H1 (cell line): ENCODE measurements at regions not wholly inside any gene's neighbourhood (a gene's known extent, or its start where the extent isn't known, plus 50 kb on each side); places are given as distances from the start of the nearest gene placed in this dataset.

Source experiments
- CTCF ChIA-PET: fragments of 300-600 bp; sonication (Branson Sonifier 250); formaldehyde crosslinking; loops from one replicate; lab custom pipeline; 2021; ENCODE audit not compliant: partially characterized antibody; lab: Charles Lee
- POLR2A ChIA-PET: fragments of 300-600 bp; sonication (Branson Sonifier 250); formaldehyde crosslinking; loops from one replicate; lab custom pipeline; 2021; ENCODE audit warnings: inconsistent platforms; ENCODE audit not compliant: partially characterized antibody; lab: Charles Lee
- DNase-seq, 2 experiments: peaks; one replicate each; pipeline versions ENCODE4 v3.0.0 to v3.0.0-alpha.2; 2010 to 2022; ENCODE audit warnings: low spot score in 2 of 2, low read depth in 1 of 2, mixed read lengths in 1 of 2
- FAIRE-seq: peaks from 2 replicates; lab custom pipeline; 2011; peaks lifted over from hg19 to GRCh38; lab: Jason Lieb, UNC
- H2AFZ ChIP-seq: 2 replicates; pipeline ENCODE4 v1.8.1; 2012; ENCODE audit warnings: low read length, inconsistent platforms
- H2AK5ac ChIP-seq: 2 replicates; pipeline ENCODE4 v1.6.1; 2013; ENCODE audit warnings: low read depth, low read length
- H2BK120ac ChIP-seq: replicated peaks from 2 replicates; pipeline ENCODE3; 2013; ENCODE audit warnings: low read depth, low read length, inconsistent platforms
- H2BK12ac ChIP-seq: 2 replicates; pipeline ENCODE4 v1.6.1; 2013; ENCODE audit warnings: low read depth, low read length
- H2BK15ac ChIP-seq: 2 replicates; pipeline ENCODE4 v1.6.1; 2013; ENCODE audit warnings: low read length
- H2BK20ac ChIP-seq: 2 replicates; pipeline ENCODE4 v1.6.1; 2013; ENCODE audit warnings: low read length
- H2BK5ac ChIP-seq: 2 replicates; pipeline ENCODE4 v1.6.1; 2013; ENCODE audit warnings: low read depth, low read length
- H3K14ac ChIP-seq: 2 replicates; pipeline ENCODE4 v1.6.1; 2013; ENCODE audit warnings: inconsistent platforms; ENCODE audit not compliant: insufficient read length
- H3K18ac ChIP-seq: 2 replicates; pipeline ENCODE4 v1.6.1; 2013; ENCODE audit warnings: low read length; ENCODE audit errors: extremely low read depth
- H3K23ac ChIP-seq: 2 replicates; pipeline ENCODE4 v1.6.1; 2013; ENCODE audit warnings: inconsistent platforms; ENCODE audit not compliant: insufficient read length
- H3K23me2 ChIP-seq: 2 replicates; pipeline ENCODE4 v1.6.1; 2013; ENCODE audit warnings: low read depth, low read length
- H3K27ac ChIP-seq: 2 replicates; pipeline ENCODE4 v1.6.1; 2011; ENCODE audit warnings: low read depth, low read length, inconsistent platforms
- H3K27me3 ChIP-seq, 4 experiments: replicated peaks in 1 of 4; 1 replicate in 1 of 4; 2 replicates in 3 of 4; pipeline versions ENCODE4 v1.6.1 to v1.8.1; 2011 to 2013; ENCODE audit warnings: low read length in 3 of 4, mild to moderate bottlenecking in 3 of 4, inconsistent platforms in 2 of 4, mixed read lengths in 2 of 4, moderate library complexity in 1 of 4; ENCODE audit not compliant: control insufficient read depth in 3 of 4, insufficient read depth in 3 of 4; ENCODE audit errors: extremely low read depth in 1 of 4
- H3K36me3 ChIP-seq, 4 experiments: 2 replicates each; pipeline versions ENCODE4 v1.6.1 to v1.8.1; 2011 to 2013; ENCODE audit warnings: mild to moderate bottlenecking in 4 of 4, low read length in 3 of 4, moderate library complexity in 2 of 4, control low read depth in 1 of 4, inconsistent platforms in 1 of 4; ENCODE audit not compliant: insufficient read depth in 4 of 4, control insufficient read depth in 2 of 4
- H3K4ac ChIP-seq: replicated peaks from 2 replicates; pipeline ENCODE3; 2013; ENCODE audit warnings: low read length, low read depth, mixed read lengths, inconsistent platforms; ENCODE audit not compliant: insufficient read length
- H3K4me1 ChIP-seq, 4 experiments: replicated peaks in 1 of 4; 1 replicate in 1 of 4; 2 replicates in 3 of 4; pipeline versions ENCODE4 v1.6.1 to v1.8.1; 2011 to 2013; ENCODE audit warnings: low read length in 3 of 4, inconsistent platforms in 2 of 4, mixed read lengths in 1 of 4; ENCODE audit not compliant: insufficient read depth in 4 of 4, control insufficient read depth in 3 of 4
- H3K4me2 ChIP-seq, 2 experiments: 2 replicates each; pipeline versions ENCODE4 v1.6.1 to v1.8.1; 2011 to 2013; ENCODE audit warnings: low read depth in 2 of 2, low read length in 2 of 2, control low read depth in 1 of 2, inconsistent platforms in 1 of 2, mild to moderate bottlenecking in 1 of 2; ENCODE audit not compliant: insufficient read depth in 1 of 2
- H3K4me3 ChIP-seq, 4 experiments: fragments of 200-600, 300-600 bp in 1 of 4; sonication (generic), shearing (Covaris generic), sonication (Bioruptor Twin) in 1 of 4; 2 replicates each; pipeline versions ENCODE4 v1.5.1 to v1.8.1; 2011 to 2016; ENCODE audit warnings: low read length in 4 of 4, low read depth in 3 of 4, control low read depth in 2 of 4, inconsistent platforms in 2 of 4, mild to moderate bottlenecking in 2 of 4, mixed read lengths in 1 of 4, moderate library complexity in 1 of 4; ENCODE audit not compliant: insufficient read depth in 2 of 4; ENCODE audit errors: extremely low read depth in 1 of 4
- H3K56ac ChIP-seq: replicated peaks from 2 replicates; pipeline ENCODE3; 2013; ENCODE audit warnings: low read depth, mild to moderate bottlenecking, mixed read lengths, low read length, inconsistent platforms; ENCODE audit not compliant: insufficient read length
- H3K79me1 ChIP-seq: 2 replicates; pipeline ENCODE4 v1.6.1; 2013; ENCODE audit warnings: low read depth, low read length, control low read depth
- H3K79me2 ChIP-seq, 2 experiments: 2 replicates each; pipeline versions ENCODE4 v1.6.1 to v1.8.1; 2012 to 2013; ENCODE audit warnings: low read length in 2 of 2, mild to moderate bottlenecking in 2 of 2, inconsistent platforms in 1 of 2; ENCODE audit not compliant: insufficient read depth in 2 of 2, control insufficient read depth in 1 of 2
- H3K9ac ChIP-seq, 4 experiments: replicated peaks in 1 of 4; 1 replicate in 1 of 4; 2 replicates in 3 of 4; pipeline versions ENCODE4 v1.6.1 to v1.8.1; 2011 to 2013; ENCODE audit warnings: low read depth in 3 of 4, low read length in 3 of 4, control low read depth in 2 of 4, mild to moderate bottlenecking in 2 of 4, moderate library complexity in 2 of 4, inconsistent platforms in 1 of 4; ENCODE audit errors: extremely low read depth in 1 of 4
- H3K9me3 ChIP-seq, 2 experiments: 2 replicates each; pipeline versions ENCODE4 v1.6.1 to v1.8.1; 2012 to 2013; ENCODE audit warnings: mild to moderate bottlenecking in 2 of 2, moderate library complexity in 2 of 2, control low read depth in 1 of 2, inconsistent platforms in 1 of 2, low read depth in 1 of 2, low read length in 1 of 2, mixed read lengths in 1 of 2; ENCODE audit not compliant: insufficient read depth in 2 of 2
- H4K20me1 ChIP-seq, 2 experiments: replicated peaks in 1 of 2; 2 replicates each; pipeline versions ENCODE3 to v1.8.1; 2011 to 2013; ENCODE audit warnings: inconsistent platforms in 2 of 2, low read length in 2 of 2, mild to moderate bottlenecking in 1 of 2; ENCODE audit not compliant: insufficient read depth in 2 of 2, control insufficient read depth in 1 of 2
- H4K5ac ChIP-seq: 2 replicates; pipeline ENCODE4 v1.6.1; 2013; ENCODE audit warnings: low read length, low read depth, mixed read lengths, inconsistent platforms; ENCODE audit not compliant: insufficient read length
- H4K8ac ChIP-seq: 2 replicates; pipeline ENCODE4 v1.8.0; 2013; ENCODE audit warnings: mild to moderate bottlenecking, moderate library complexity, low read length, inconsistent platforms; ENCODE audit not compliant: insufficient read depth; ENCODE audit errors: extremely low read depth
- H4K91ac ChIP-seq: replicated peaks from 2 replicates; pipeline ENCODE3; 2013; ENCODE audit warnings: low read length, mixed read lengths, inconsistent platforms; ENCODE audit not compliant: insufficient read length
- E2F6 ChIP-seq: IDR thresholded peaks from 2 replicates; pipeline ENCODE4 v1.6.1; 2012; ENCODE audit warnings: inconsistent platforms
- KDM4A ChIP-seq: IDR thresholded peaks from one replicate; pipeline ENCODE4 v1.7.1; 2012; ENCODE audit warnings: low read depth, mild to moderate bottlenecking, moderate library complexity, low read length, inconsistent platforms; ENCODE audit not compliant: severe bottlenecking
- NRF1 ChIP-seq: IDR thresholded peaks from 2 replicates; pipeline ENCODE4 v1.6.1; 2011; ENCODE audit warnings: mild to moderate bottlenecking, low read depth, low read length, improper control_type of control experiment
- SIX5 ChIP-seq: IDR thresholded peaks from 2 replicates; pipeline ENCODE4 v1.6.1; 2011; ENCODE audit warnings: mild to moderate bottlenecking, low read depth, low read length
- SUZ12 ChIP-seq: fragments of 200-600 bp; sonication (generic); IDR thresholded peaks from 2 replicates; pipeline ENCODE4 v1.6.1; 2012; ENCODE audit warnings: mild to moderate bottlenecking, inconsistent platforms, low read length, moderate library complexity, mixed read lengths
- YY1 ChIP-seq: IDR thresholded peaks from 2 replicates; pipeline ENCODE4 v1.6.1; 2011; ENCODE audit warnings: low read depth, mild to moderate bottlenecking, low read length
- ZNF274 ChIP-seq: IDR thresholded peaks from 2 replicates; pipeline ENCODE4 v1.7.0; 2012; ENCODE audit warnings: low read length, borderline replicate concordance; ENCODE audit errors: extremely low read depth
- WGBS, 2 experiments: shearing (Covaris generic) in 1 of 2; methylation state at CpG; one replicate each; pipeline versions ENCODE4 v1.1.6 to v1.1.7; 2013 to 2015; ENCODE audit warnings: low lambda C conversion rate in 2 of 2, mixed read lengths in 2 of 2, inconsistent platforms in 1 of 2, low coverage in 1 of 2, missing lambda C conversion rate in 1 of 2; ENCODE audit not compliant: insufficient replicate concordance in 2 of 2, insufficient coverage in 1 of 2, insufficient read length in 1 of 2; ENCODE audit errors: extremely low coverage in 1 of 2, missing lambda C conversion rate in 1 of 2; 5-methylcytosine and 5-hydroxymethylcytosine counted together

DNA sequence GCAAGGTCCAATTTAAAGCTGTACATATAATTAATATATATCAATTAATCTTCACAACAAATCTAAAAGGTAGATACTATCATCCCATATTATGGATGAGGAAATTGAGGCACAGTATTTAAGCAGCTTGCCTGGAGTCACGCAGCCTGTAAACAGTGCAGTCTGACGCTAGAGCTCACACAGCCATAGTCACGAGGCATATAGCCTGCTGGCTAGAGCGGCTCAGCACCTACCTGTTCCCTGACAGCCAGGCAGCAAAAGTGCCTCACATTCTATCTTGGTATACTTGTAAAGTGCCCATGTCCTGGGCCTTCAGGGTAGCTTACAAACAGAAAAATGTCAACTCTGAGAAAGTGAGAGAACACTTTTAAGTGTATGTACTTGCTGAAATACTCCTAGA, 222.6 kb upstream of the NEIL3 start:
- Histone ChIP-seq H2AFZ (no peak overlapping the region), H3K23me2 (no peaks in the 10 kb centered on the region), H3K79me1 (no peaks in the 10 kb centered on the region), H3K4ac (no peak overlapping the region), H3K36me3 (no peaks in the 10 kb centered on the region), H2BK12ac (no peak overlapping the region), H3K9me3 (no peaks in the 10 kb centered on the region), H2BK5ac (no peak overlapping the region), H2BK120ac (no peak overlapping the region), H4K5ac (no peak overlapping the region), H3K27me3 (no peaks in the 10 kb centered on the region), H3K14ac (no peak overlapping the region), H3K9ac (no peak overlapping the region), H3K23ac (no peak overlapping the region), H3K27ac (no peak overlapping the region), H3K79me2 (no peaks in the 10 kb centered on the region), H3K4me3 (no peak overlapping the region), H2BK20ac (no peak overlapping the region), H3K4me1 (no peaks in the 10 kb centered on the region; a peak in 1 of 7 replicates), H4K20me1 (no peaks in the 10 kb centered on the region), H2AK5ac (no peak overlapping the region), H3K18ac (no peak overlapping the region), H2BK15ac (no peak overlapping the region), H4K91ac (no peak overlapping the region), H3K56ac (no peak overlapping the region), H3K4me2 (no peak overlapping the region), H4K8ac (no peak overlapping the region)
- DNase-seq (no peak), FAIRE-seq (no peak)
- CTCF ChIA-PET: interaction anchor here (0.8 to 0.9 kb wide), 2 partner anchors 10 to 163 kb away, joined by 3 read pairs; no protein-coding TSS in a partner anchor
- TF ChIP-seq KDM4A (no peak), E2F6 (no peak), SUZ12 (no peak), NRF1 (no peak), SIX5 (no peak), YY1 (no peak), ZNF274 (no peak)
- WGBS, 2 experiments: 85% methylated on average over 4 of the region's 4 CpGs; no CpG with 5 or more reads in 1 of the 2 experiments
- POLR2A ChIA-PET: no interaction called here
